ENCODE measurements at regions not wholly inside any gene's neighbourhood (a gene's known extent, or its start where the extent isn't known, plus 50 kb on each side); places are given as distances from the start of the nearest gene placed in this dataset.

GRCh38 chr10:71025535-71025934, 137.2 kb upstream of the PCBD1 start:
- no peak for DNase-seq

GRCh38 chr10:71028066-71028465, 139.7 kb upstream of the PCBD1 start:
- no peak for DNase-seq

GRCh38 chr10:71029411-71029892, 141.1 kb upstream of the PCBD1 start:
- no peak for DNase-seq

- DNase-seq = no peak
Observed at GRCh38 chr10:71029907-71030306, 141.5 kb upstream of the PCBD1 start.

DNA sequence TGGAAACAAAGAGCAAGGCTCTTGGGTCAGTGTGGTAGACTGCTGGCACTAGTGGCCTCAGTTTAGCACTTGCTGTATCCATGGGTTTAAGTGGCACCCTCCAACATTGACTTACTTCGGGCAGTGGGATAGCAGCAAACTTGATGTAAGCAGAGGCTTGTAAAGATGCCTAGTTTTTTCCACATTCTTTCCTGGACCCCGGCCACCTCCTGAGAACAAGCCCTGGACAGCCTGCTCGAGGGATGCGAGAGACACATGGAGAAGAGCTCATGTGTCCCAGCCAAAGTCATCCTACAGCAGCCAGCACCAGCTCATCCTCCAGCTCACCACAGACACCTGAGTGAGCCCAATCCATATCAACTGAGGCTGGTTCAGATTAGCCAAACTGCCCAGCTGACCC, 142.7 kb upstream of the PCBD1 start:
- DNase-seq = no peak

DNA sequence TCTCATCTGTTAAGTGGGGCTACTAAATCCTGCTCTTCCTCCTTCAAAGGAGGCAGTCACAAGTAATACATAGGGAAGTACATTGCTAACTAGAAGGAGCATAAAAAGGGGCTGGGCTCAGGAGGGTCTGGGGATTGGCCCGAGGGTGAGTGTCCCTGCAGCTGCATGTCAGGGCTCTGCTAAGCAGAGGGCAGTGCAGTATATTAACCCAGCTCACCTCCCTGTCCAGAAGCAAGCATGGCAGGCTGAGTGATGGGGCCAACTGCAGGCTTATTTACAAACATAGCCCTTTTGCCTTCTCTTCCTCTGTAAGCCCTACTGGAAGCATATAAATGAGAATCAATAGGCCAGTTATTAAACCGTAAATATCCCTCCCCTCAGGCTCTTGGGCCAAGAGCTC, 143.2 kb upstream of the PCBD1 start:
- DNase-seq = no peak

GRCh38 chr10:71032887-71033286, 144.5 kb upstream of the PCBD1 start:
- DNase-seq = no peak

DNA sequence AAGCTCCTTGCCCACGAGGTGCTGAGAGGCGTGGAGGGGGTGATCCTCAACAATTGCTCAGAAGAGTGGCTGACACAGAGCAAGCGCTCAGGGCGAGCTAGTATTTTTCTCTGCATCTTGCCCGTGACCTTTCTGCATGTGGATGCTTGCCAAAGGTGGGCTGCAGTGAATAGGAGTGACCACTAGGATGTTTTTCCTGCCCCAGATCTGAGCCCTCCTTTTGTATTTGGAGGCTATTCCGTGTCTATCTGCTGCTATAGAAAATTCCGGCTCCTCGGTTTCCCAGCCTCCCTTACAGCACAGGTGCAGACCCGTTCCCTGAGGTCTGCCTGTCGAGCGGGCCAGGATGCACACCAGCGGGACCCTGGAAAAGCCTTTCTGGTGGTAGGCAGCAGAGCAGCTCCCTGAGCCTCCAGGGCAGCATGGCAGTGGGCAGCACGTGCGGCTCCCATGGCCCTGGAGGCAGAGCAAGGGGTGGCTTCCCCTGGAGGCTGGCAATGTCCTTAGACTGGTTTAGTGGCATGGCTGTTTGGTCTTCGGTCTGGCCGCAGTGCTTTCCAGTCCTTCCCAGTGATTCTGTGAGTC, 145.1 kb upstream of the PCBD1 start:
- no peak for DNase-seq

GRCh38 chr10:71035511-71036296, 147.3 kb upstream of the PCBD1 start:
- DNase-seq = no peak

DNA sequence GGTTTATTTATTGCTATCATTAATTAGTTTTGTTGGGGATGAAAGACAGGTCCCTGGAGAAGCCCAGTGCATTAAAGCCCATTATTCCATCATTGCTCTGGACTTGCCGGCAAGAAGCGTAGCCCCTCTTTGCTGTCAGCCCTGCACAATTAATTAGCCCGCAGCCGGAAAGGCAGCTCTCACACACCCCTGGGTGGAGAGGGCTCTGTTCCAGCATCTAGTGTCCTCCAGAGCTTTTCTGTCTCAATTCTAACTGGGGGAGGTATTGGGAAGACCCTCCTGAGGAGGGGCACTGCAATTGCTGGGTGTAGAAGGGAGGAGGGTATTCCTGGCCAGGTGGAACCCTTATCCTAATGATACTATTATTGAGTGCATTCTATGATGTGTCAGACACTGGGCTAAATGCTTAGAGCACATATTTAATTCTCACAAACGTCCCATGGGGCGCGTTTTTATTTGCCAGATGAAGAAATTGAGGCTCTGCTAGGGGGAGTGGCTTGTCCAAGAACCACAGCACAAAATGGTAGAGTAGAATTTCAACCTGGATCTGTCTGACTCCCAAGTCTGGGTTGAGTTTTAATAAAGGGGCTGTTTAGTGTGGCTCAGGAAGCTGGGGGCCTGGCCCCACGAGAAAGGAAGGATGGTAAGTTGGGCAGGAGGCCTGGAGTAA, 148.1 kb upstream of the PCBD1 start:
- no peak for DNase-seq

DNA sequence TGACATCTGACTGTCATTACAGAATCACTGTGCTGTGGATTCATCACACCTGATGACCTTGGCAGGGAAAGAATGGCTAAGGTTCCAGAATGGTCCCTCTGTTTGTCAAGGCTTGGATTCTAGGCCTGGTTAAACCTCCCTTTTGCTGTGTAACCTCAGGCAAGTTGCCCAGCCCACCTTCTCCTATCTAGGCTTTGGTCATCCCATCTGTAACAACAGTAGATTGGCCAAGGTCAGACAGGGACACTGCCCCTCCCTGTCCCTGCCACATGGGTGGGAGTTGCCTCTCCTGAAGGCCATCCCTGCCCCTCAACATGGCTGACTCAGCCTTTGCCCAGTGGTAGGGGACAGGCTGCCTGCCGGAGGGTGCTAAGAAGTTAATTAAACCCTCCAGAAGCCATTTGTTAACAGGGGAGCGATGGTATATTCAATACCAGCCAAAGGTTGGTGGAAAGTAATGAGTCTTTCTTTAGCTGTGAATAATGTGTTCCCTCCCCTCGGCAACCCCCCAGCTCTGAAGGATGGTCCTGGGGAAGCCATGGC, 149.8 kb upstream of the PCBD1 start:
- no peak for DNase-seq

- no peak for DNase-seq
Observed at GRCh38 chr10:71038921-71039320, 150.6 kb upstream of the PCBD1 start.

- no peak for DNase-seq
Observed at GRCh38 chr10:71039551-71039950, 151.2 kb upstream of the PCBD1 start.

- DNase-seq = no peak
Observed at GRCh38 chr10:71040343-71040742, 152.0 kb upstream of the PCBD1 start.

DNA sequence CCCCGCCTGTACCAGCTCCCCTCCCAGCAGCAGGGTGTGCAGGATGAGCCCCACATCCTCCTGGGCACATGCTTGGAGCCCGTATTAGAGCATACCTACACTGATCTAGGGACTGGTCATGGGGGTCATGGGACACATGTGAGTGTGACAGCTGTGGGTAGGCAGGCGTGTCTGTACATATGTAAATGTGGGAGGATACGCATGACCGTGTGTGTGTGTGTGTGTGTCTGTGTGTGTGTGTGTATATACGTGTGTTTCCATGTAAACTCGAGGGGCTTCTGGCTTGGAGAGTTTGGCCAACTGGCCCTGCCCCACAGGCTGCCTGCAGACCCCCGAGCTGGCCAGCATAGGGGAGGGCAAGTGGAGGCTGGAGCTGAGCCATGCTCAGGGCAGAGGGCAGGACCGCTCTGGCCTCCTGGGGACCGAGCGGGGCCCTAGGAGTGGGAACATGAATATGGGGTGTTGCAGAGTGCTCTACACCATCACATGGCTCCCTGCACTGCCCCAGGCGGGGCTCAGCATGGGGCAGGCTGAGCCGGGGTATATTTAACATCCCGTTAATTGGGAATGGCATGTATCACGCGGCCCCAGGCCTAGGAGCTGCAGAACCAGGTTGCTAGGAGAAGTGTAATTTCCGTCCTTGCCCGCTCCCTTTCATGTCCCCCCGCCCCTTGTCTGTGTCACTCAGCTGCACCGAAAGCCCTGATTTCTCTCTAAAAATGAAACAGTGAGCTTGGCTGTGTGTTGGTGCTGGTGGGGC, 152.7 kb upstream of the PCBD1 start:
- no peak for DNase-seq

DNA sequence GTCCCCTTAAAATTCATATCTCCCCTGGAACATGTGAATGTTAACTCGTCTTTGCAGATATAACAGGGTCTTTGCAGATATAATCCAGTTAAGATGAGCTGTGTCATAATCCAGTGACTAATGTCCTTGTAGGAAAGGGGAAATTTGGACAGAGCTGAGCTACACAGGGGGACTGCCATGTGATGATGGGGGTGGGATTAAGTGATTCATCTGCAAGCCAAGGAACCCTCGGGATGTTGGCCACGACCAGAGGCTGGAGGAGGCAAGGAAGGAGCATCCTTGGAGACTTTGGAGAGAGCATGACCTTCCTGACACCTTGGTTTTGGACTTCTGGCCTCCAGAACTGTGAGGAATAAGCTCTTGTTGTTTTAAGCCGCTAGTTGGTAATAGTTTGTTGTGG, 153.9 kb upstream of the PCBD1 start:
- no peak for DNase-seq

GRCh38 chr10:71042699-71043098, 154.3 kb upstream of the PCBD1 start:
- DNase-seq = no peak

DNA sequence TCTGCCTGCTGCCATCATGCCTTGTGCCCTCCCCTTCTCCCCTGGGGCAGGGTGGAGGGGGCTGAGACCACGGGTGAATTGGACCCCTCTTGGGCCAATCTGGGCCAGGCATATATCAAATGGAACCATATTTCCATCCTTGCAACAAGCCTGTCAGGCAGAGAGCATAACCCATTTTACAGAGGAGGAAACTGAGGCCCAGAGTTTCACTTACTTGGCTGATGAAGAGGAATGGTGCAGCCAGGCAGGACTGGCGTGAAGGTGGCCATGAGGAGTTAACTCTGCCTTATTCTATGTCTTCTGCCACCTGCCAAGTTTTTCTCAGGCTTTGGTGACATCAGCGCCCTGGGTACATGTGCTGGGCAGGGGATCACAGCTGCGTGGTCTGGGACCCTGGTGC, 155.5 kb upstream of the PCBD1 start:
- no peak for DNase-seq

DNA sequence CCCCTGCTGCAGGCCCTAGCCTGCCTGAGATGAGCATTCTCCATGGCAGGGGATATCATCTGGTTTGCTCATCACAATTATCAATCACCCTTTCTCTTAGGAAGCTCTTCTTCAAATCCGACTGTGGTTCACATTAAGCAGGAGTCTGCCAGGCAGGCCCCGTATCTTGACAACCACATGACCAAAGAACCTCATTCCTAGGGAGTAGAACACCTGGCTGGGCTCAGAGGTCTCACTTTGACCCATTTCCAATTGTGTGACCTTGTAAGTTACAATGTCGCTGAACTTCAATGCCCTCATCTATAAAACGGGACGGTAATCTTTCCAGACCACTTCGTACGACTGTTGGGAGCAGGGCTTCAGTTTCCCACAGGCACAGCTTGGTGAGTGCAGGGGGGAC, 156.4 kb upstream of the PCBD1 start:
- no peak for DNase-seq

- no peak for DNase-seq
Observed at GRCh38 chr10:71045204-71045809, 156.9 kb upstream of the PCBD1 start.

- DNase-seq = no peak
Observed at GRCh38 chr10:71045936-71046335, 157.6 kb upstream of the PCBD1 start.

DNA sequence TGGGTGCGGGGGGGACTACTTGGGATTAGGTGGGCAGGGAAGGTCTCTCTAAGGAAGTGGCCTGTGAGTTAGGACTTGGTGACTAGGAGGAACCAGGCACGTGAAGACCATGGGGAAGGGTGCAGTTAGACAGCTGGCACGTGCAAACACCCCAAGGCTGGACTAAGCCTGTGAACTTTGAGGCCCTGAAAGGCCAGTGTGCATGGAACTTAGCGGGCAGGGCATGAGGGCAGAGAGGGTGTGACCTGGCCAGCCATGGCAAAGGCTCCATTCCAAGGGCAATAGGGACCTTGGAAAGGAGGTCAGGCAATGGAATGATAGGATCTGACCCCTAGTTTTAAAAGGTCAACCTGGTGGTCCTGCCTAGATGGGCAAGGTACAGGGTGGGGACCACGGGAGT, 158.4 kb upstream of the PCBD1 start:
- DNase-seq = no peak
